DMS153 treated with DMSO at 0.1 percent for 48 hours (cell line): ENCODE measurements at regions not wholly inside any gene's neighbourhood (a gene's known extent, or its start where the extent isn't known, plus 50 kb on each side); places are given as distances from the start of the nearest gene placed in this dataset.
A peak's percentile ranks its signal among the peaks of the same experiment; 100 is the strongest.

Source experiments
- DNase-seq: peaks from one replicate; lab custom pipeline; 2025; ENCODE audit not compliant: unreplicated experiment; lab: John Stamatoyannopoulos, UW

GRCh38 chr18:45168866-45169600 is 446.2 kb upstream of the SLC14A2 start:
- no peak for DNase-seq

GRCh38 chr18:45169610-45170009 is 445.7 kb upstream of the SLC14A2 start:
- DNase-seq = no peak

DNA sequence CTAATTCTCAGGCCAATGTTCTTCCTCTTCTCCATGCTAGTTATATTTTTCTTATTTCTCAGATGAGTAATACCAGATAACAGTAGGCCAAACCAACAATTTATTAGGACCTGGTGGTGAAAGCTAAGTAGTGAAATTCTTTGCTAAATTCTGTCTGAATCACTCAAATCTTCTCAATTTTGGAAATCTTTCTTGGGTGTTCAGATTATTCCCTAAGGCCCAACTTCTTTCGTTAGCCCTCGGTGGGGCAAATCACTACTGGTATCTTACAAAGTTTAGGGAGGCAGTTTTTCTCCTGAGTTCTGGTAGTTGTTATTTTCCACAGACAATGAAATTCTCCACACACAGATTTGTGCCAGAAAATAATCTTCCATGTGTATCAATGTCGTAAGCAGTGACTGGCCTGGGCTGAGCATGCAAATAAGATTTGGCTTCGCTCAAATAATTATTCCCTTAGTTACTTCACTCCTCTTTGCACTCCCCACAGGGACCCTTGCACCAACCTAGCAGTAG is 443.5 kb upstream of the SLC14A2 start:
- DNase-seq = no peak

DNA sequence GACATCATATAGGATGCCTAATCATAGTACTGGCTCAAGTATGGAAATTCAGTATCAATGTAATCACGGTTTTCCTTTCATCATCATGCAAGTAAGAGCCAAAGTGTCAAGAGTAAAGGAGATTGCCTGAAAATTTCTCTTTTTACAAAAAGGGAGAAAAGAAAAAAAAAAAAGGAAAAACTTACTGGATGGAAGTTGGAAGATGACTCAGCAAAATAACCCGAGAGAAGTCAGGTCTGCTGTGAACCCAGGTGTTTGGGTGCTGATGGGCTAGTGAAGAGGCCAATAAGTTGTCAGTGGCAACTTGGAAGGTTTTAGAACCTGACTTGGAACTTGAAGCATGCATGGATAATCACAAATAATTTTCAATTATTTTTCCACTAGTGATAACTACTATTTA is 441.9 kb upstream of the SLC14A2 start:
- DNase-seq = no peak

GRCh38 chr18:45173799-45174519 is 441.3 kb upstream of the SLC14A2 start:
- DNase-seq = no peak

DNA sequence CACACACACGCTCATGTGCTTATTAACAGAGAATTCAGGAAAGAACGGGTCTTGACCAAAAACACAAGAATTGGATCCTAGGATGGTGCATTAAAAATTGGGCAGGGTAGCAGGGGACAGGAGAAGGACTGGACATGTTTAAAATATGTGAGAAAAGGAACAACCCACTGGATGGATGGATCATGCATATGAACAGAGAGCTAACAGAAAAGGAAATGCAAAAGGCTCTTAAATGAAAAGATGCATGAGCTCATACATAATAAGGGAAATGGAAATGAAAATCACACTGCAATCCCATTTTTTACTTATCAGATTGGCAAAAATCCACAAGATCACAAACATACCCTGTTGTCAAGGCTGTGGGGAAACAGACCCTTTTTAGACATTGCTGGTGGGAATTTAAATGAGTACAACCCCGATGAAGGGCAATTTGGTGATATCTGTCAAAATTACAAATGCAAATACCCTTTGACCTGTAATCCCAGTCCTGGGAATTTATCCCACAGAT is 440.6 kb upstream of the SLC14A2 start:
- DNase-seq = no peak

DNA sequence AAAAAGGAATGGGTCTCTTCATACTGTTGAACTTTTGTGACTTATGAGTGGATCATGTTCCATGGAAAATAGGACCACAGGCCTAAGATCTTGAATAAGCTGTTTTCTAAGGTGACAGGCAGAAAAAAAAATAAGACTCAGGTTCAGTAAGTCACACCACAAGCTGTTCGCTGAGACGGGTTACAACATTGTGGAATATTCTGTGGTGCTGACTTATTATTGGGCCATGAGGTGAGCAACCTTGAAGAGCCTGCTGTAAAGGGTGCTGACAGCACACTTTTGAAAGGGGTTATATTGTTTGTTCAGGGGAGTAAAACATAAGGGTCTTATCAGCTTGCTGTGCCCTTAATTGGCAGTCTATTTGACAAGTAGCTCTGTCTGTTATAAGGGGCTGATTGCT is 439.8 kb upstream of the SLC14A2 start:
- no peak for DNase-seq

GRCh38 chr18:45186832-45187231 is 428.4 kb upstream of the SLC14A2 start:
- no peak for DNase-seq

DNA sequence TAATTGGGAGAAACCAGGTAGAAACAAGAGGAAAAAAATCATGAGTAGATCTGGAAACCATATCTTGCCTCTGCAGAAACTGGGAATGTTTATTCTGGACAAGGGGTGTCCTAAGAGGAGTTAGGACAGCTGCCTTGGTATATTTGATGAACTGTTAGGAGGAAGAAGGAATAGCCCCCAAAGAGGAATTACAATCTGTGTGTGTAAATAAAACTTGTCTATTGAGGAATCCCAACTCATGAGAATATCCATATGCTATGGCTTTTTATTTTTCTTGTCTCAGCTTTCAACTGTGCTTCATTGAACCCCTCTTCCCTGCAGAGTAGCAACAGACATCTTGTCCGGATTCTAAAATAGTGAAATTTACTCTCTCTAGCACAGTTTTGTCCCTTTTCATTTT is 423.5 kb upstream of the SLC14A2 start:
- no peak for DNase-seq

DNA sequence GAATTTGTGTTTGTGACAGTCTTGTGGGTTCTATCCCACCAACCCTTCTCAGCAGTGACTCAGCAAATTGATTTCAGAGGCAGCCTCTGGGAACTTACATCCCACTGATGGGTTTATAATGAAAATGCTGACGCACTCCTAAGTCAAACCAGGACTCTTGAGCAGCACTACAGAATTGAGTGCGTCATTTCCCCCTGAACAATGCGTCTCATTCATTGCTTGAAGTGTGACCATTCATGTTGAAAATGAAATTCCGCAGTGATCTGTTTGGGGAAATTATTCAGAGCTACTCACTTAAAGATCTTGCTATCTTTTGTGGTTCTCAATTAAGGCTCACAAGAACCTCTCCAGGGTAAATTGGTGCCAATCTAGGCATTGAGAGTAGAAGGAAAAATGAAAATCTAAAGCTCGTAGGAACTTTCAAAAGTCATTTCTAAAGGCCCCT is 417.7 kb upstream of the SLC14A2 start:
- no peak for DNase-seq

DNA sequence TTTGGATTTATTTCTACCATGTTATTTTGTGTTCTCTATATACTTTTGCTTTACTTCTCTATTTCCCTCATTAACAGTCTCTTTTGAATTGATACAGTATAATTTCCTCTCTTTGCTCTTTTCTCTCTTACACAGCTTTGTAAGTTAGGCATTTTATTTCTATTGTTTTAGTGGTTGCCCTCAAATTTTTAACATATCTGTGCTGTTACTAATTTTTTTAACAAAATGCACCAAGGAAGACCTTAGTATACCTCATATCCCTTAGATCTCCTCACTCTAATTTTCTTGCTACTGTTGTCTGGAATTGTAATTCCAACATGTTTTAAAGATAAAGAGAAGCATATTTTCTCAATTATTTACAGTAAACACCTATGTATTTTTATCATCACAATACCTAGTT is 416.8 kb upstream of the SLC14A2 start:
- DNase-seq = no peak

DNA sequence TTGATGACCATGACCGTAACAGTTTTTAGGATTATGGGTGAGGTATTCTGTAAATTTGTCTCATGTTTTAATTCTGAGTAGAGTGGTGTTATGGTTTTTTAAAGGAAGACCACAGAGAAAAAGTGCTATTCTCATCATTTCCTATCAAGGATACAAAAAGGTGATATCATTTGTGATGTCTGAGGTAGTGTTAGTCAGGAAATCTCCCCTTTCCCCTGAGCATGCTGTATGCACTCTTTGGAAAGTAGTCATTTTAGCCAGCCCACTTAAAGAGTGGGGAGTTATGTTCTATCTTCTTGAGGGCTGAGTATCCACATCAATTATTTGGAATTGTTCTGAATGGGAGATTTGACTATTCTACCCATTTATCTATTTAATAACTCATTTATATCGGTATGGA is 414.2 kb upstream of the SLC14A2 start:
- no peak for DNase-seq

GRCh38 chr18:45201489-45201888 is 413.8 kb upstream of the SLC14A2 start:
- DNase-seq = no peak

DNA sequence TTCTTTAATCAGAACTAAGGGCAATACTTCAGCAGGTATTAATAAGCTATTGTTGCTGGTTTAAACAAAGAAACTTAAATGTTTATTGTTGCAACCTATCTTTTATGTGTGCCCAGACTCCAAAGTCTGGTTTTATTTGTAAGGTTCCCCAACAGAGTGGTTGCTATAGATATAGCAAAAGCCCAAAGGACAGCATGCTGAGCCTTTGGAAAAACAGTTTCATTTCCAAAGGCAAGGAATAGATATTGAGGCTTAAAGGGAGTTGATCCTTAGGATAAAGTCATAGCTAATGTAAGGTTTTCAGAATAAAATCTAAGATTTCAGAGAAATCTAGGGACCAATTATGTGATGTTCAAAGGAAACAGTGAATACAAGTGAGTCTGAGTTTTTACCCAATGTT is 413.2 kb upstream of the SLC14A2 start:
- no peak for DNase-seq

DNA sequence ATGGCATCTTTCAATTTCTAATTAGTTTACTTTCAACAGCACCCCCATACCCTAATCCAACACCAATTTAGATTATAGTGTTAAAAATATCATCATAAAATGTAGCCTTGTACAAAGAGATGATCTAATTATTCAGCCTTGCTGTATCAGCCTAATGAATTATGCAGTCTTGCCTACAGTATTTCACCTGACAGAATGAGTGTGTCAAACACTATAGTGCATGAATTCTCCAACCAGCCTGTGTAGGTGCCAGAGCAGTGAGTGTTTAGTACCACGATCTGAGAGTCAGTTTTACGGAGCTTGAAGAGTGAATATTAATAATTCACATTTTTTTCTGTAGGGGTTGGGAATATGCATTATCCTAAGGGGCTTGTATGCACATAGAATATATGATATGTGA is 411.6 kb upstream of the SLC14A2 start:
- DNase-seq = no peak

- DNase-seq = no peak
Measured at GRCh38 chr18:45207328-45207727, 407.9 kb upstream of the SLC14A2 start.

DNA sequence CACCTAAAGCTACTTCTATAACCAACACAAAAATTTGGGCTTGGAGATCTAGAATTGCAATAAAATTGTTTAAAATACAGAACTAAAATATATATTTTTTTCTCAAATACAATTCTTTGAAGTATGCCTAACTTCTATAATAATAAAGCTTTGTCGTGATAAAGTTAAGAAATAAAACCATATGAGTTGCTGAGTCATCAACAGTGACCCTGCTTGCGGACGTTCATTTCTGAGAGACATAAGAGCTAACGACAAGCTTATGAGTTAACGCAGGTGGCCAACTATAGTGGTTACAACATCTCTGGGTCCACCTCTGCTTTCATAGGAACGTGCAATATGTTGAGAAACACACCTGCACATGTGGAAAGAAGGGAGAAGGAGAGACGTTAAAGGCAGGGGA is 407.1 kb upstream of the SLC14A2 start:
- no peak for DNase-seq

DNA sequence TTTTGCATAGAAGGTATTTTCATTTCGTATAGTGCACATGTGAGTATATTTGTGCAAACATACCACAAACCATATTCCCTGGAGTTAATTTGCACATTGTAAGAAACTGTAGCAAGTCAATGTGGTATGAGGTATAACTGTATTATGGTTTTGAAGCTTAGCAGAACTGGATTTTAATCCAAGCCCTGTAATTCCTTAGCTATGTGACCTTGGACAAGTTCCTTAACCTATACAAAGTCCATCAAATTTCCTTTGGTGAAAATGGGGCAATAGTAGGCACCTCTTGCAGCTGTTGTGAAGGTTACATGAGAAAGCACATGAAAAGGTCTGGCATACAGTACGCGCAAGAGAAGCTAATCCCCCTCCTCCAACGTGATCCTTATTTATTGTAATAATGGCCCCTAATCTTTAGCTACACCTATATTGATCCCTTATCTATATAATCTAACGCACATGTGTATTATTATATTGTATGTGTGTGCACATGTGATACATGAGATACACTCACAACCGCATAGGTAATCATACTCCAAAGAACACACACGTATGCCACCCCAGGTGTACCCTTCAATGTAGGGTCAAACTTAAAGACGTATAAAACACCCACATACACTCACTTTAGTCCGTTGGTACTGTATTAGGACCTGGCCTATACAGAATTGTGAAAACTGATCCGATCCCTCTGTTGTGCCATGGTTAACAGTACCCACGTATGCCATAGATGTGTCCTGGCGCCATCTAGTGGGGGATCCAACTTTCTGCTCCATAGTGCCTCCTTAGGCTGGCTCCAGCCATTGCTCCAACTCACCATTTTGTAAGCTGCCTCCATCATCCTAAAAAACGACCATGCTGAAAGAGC is 402.9 kb upstream of the SLC14A2 start:
- DNase-seq = peak; percentile 72

DNA sequence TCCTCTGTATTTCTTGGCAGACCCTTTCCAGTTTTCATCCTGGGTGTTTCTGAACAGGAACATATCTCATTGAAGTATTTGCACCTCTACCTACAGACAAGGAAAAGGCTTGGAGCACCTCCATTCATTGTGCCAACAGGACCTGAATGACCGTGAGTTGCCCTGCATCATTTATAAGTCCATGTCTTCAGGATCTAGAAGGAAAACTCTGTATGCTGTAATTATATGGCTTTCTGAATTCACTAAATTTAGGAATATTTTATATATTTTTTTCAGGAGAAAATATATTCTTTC is 402.3 kb upstream of the SLC14A2 start:
- no peak for DNase-seq

DNA sequence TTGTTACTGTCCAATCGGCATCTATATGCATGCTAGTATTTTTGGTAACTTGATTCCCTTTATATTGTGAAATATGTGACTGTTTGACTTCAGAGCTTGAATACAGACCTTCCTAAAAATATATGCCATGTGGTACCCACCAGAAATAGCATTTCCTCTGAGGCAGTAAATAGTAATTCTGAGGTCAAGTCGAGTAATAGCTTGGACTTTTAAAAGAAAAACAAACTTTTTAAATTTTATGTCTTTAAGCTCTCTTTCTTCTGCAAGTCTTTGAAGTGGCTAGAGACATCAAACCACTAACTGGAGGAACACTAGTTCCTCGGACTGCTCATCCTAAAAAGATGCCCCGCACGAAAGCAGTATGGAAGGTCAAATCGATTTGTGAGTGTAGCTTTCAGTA is 396.8 kb upstream of the SLC14A2 start:
- no peak for DNase-seq

GRCh38 chr18:45221363-45221762 is 393.9 kb upstream of the SLC14A2 start:
- DNase-seq = no peak

- no peak for DNase-seq
Measured at GRCh38 chr18:45222180-45222579, 393.1 kb upstream of the SLC14A2 start.
